ENCODE measurements at regions not wholly inside any gene's neighbourhood (a gene's known extent, or its start where the extent isn't known, plus 50 kb on each side); places are given as distances from the start of the nearest gene placed in this dataset.

DNA sequence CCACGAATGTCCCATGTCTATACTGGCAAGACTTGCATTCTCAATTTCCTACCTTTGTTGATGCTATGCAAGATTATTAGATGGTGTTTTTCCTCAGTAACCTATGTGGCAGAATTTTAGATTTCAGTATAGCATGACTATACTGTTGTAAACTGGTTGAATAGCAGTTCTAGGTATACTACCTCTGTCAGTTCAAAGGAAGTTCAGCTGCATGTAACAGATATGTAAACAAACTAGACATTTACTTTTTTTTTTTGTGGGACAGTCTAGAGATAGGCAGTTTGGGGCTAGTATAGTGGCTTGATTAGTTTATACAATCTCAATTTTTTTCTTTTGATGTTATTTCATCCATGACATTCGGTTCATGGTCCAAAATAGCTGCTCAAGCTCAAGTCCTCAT, 97.6 kb upstream of the GRIN3A start:
- TF ChIP-seq, protein P1, sequence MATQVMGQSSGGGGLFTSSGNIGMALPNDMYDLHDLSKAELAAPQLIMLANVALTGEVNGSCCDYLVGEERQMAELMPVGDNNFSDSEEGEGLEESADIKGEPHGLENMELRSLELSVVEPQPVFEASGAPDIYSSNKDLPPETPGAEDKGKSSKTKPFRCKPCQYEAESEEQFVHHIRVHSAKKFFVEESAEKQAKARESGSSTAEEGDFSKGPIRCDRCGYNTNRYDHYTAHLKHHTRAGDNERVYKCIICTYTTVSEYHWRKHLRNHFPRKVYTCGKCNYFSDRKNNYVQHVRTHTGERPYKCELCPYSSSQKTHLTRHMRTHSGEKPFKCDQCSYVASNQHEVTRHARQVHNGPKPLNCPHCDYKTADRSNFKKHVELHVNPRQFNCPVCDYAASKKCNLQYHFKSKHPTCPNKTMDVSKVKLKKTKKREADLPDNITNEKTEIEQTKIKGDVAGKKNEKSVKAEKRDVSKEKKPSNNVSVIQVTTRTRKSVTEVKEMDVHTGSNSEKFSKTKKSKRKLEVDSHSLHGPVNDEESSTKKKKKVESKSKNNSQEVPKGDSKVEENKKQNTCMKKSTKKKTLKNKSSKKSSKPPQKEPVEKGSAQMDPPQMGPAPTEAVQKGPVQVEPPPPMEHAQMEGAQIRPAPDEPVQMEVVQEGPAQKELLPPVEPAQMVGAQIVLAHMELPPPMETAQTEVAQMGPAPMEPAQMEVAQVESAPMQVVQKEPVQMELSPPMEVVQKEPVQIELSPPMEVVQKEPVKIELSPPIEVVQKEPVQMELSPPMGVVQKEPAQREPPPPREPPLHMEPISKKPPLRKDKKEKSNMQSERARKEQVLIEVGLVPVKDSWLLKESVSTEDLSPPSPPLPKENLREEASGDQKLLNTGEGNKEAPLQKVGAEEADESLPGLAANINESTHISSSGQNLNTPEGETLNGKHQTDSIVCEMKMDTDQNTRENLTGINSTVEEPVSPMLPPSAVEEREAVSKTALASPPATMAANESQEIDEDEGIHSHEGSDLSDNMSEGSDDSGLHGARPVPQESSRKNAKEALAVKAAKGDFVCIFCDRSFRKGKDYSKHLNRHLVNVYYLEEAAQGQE (IDR thresholded peaks at IDR 0.05; ENCODE audit: insufficient read depth in 1 of 2, low read depth in 2 of 2, low read length in 1 of 2): no peak
- TF ChIP-seq, protein P2, sequence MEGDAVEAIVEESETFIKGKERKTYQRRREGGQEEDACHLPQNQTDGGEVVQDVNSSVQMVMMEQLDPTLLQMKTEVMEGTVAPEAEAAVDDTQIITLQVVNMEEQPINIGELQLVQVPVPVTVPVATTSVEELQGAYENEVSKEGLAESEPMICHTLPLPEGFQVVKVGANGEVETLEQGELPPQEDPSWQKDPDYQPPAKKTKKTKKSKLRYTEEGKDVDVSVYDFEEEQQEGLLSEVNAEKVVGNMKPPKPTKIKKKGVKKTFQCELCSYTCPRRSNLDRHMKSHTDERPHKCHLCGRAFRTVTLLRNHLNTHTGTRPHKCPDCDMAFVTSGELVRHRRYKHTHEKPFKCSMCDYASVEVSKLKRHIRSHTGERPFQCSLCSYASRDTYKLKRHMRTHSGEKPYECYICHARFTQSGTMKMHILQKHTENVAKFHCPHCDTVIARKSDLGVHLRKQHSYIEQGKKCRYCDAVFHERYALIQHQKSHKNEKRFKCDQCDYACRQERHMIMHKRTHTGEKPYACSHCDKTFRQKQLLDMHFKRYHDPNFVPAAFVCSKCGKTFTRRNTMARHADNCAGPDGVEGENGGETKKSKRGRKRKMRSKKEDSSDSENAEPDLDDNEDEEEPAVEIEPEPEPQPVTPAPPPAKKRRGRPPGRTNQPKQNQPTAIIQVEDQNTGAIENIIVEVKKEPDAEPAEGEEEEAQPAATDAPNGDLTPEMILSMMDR (IDR thresholded peaks at IDR 0.05): no peak
- TF ChIP-seq POLR2AphosphoS5 (IDR thresholded peaks at IDR 0.05; ENCODE audit: low read depth, low read length): no peak
- no peak for TF ChIP-seq TCF7L2 (IDR thresholded peaks at IDR 0.05; ENCODE audit: low read depth, low read length)
